Endodermal cell (in vitro differentiated cells): ENCODE measurements at regions not wholly inside any gene's neighbourhood (a gene's known extent, or its start where the extent isn't known, plus 50 kb on each side); places are given as distances from the start of the nearest gene placed in this dataset.

Source experiments
- DNase-seq: peaks from one replicate; pipeline ENCODE4 v3.0.0-alpha.2; 2017
- H3K27ac ChIP-seq: 2 replicates; pipeline ENCODE4 v1.5.1; 2013; ENCODE audit warnings: mild to moderate bottlenecking, low read depth, low read length, moderate library complexity
- H3K27me3 ChIP-seq: 2 replicates; pipeline ENCODE4 v1.6.1; 2013; ENCODE audit warnings: mild to moderate bottlenecking, low read length, moderate library complexity; ENCODE audit not compliant: insufficient read depth, control insufficient read depth, poor library complexity, severe bottlenecking
- H3K36me3 ChIP-seq: 2 replicates; pipeline ENCODE4 v1.7.0; 2013; ENCODE audit warnings: mild to moderate bottlenecking, low read length, moderate library complexity; ENCODE audit not compliant: control insufficient read depth, insufficient read depth
- H3K4me1 ChIP-seq: one replicate; pipeline ENCODE4 v1.7.0; 2013; ENCODE audit warnings: low read length; ENCODE audit not compliant: control insufficient read depth, insufficient read depth
- H3K4me3 ChIP-seq: 2 replicates; pipeline ENCODE4 v1.5.1; 2013; ENCODE audit warnings: mild to moderate bottlenecking, low read length, moderate library complexity
- H3K9ac ChIP-seq: 2 replicates; pipeline ENCODE4 v1.6.1; 2013; ENCODE audit warnings: mild to moderate bottlenecking, low read length, moderate library complexity; ENCODE audit not compliant: poor library complexity, severe bottlenecking; ENCODE audit errors: extremely low read depth
- H3K9me3 ChIP-seq: 2 replicates; pipeline ENCODE4 v1.6.1; 2013; ENCODE audit warnings: mild to moderate bottlenecking, low read length, moderate library complexity; ENCODE audit not compliant: control insufficient read depth
- H3K27ac Mint-ChIP-seq: 2 replicates; pipeline ENCODE4 v1.8.0; 2020; ENCODE audit warnings: mixed read lengths
- H3K27me3 Mint-ChIP-seq: 2 replicates; pipeline ENCODE4 v1.8.0; 2021; ENCODE audit warnings: mild to moderate bottlenecking, mixed read lengths; ENCODE audit not compliant: insufficient read depth
- H3K36me3 Mint-ChIP-seq: 2 replicates; pipeline ENCODE4 v1.8.0; 2020; ENCODE audit warnings: low read depth, mixed read lengths
- H3K4me1 Mint-ChIP-seq: 2 replicates; pipeline ENCODE4 v1.8.0; 2020; ENCODE audit warnings: mixed read lengths
- H3K4me3 Mint-ChIP-seq: 2 replicates; pipeline ENCODE4 v1.8.0; 2020; ENCODE audit warnings: mild to moderate bottlenecking, moderate library complexity, mixed read lengths
- H3K9me3 Mint-ChIP-seq: 2 replicates; pipeline ENCODE4 v1.8.0; 2020; ENCODE audit warnings: mild to moderate bottlenecking, mixed read lengths
- WGBS, 2 experiments: methylation state at CpG; one replicate each; pipeline versions ENCODE4 v1.1.5 to v1.1.7; 2013; ENCODE audit warnings: missing lambda C conversion rate in 2 of 2, mixed read lengths in 1 of 2; ENCODE audit not compliant: insufficient coverage in 1 of 2, insufficient read length in 1 of 2; 5-methylcytosine and 5-hydroxymethylcytosine counted together
- TF ChIP-seq, protein P1 (sequence below): fragments of 200-600 bp; sonication (generic); conservative IDR thresholded peaks from 2 replicates; pipeline ENCODE4 v1.5.0; 2021; ENCODE audit warnings: antibody characterized with exemption, mild to moderate bottlenecking

GRCh38 chr2:234830853-234831252, 121.0 kb upstream of the SH3BP4 start:
- H3K9ac ChIP-seq = no peak overlapping the region
- no peaks in the 10 kb centered on the region for H3K27me3 ChIP-seq
- H3K27me3 Mint-ChIP-seq = no peaks in the 10 kb centered on the region
- TF ChIP-seq, protein P1, sequence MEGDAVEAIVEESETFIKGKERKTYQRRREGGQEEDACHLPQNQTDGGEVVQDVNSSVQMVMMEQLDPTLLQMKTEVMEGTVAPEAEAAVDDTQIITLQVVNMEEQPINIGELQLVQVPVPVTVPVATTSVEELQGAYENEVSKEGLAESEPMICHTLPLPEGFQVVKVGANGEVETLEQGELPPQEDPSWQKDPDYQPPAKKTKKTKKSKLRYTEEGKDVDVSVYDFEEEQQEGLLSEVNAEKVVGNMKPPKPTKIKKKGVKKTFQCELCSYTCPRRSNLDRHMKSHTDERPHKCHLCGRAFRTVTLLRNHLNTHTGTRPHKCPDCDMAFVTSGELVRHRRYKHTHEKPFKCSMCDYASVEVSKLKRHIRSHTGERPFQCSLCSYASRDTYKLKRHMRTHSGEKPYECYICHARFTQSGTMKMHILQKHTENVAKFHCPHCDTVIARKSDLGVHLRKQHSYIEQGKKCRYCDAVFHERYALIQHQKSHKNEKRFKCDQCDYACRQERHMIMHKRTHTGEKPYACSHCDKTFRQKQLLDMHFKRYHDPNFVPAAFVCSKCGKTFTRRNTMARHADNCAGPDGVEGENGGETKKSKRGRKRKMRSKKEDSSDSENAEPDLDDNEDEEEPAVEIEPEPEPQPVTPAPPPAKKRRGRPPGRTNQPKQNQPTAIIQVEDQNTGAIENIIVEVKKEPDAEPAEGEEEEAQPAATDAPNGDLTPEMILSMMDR = no peak
- H3K4me1 Mint-ChIP-seq = no peaks in the 10 kb centered on the region
- no peaks in the 10 kb centered on the region for H3K36me3 ChIP-seq
- H3K4me3 Mint-ChIP-seq = no peak overlapping the region
- WGBS, 2 experiments = 89 to 92% methylated on average over 1 to 2 of the region's 2 CpGs
- H3K9me3 Mint-ChIP-seq = no peaks in the 10 kb centered on the region
- H3K27ac ChIP-seq = no peak overlapping the region
- H3K4me3 ChIP-seq = no peak overlapping the region
- H3K4me1 ChIP-seq = no peaks in the 10 kb centered on the region
- no peaks in the 10 kb centered on the region for H3K9me3 ChIP-seq
- DNase-seq = no peak
- no peak overlapping the region for H3K27ac Mint-ChIP-seq
- no peaks in the 10 kb centered on the region for H3K36me3 Mint-ChIP-seq

DNA sequence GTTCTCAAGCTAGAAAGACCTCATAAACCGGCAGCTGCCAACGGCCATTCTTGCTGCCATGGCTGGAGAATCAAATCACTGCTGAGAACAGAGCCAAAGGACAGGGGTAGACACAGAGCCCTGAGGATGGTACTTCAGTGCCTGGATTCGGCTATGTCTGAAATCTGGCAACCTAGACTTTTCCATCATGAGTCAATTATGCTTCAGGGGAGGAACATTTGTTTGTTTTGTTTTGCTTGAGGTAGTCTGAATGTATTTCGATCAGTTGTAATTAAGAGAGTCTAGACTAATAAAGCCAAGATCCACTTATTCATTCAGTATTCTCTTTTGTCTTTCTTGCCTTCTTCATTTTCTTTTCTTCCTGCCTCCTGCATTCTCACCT, 122.8 kb upstream of the SH3BP4 start:
- H3K9ac ChIP-seq = no peak overlapping the region
- H3K36me3 ChIP-seq = no peaks in the 10 kb centered on the region
- H3K4me3 ChIP-seq = no peak overlapping the region
- WGBS, 2 experiments = 88 to 91% methylated on average over 2 to 4 of the region's 4 CpGs
- H3K4me1 ChIP-seq = no peaks in the 10 kb centered on the region
- Mint-ChIP-seq H3K36me3 (no peaks in the 10 kb centered on the region), H3K9me3 (no peaks in the 10 kb centered on the region), H3K4me1 (no peaks in the 10 kb centered on the region), H3K4me3 (no peak overlapping the region), H3K27me3 (no peaks in the 10 kb centered on the region), H3K27ac (no peak overlapping the region)
- H3K9me3 ChIP-seq = no peaks in the 10 kb centered on the region
- H3K27ac ChIP-seq = no peak overlapping the region
- DNase-seq = no peak
- no peaks in the 10 kb centered on the region for H3K27me3 ChIP-seq
- TF ChIP-seq, protein P1 = no peak

DNA sequence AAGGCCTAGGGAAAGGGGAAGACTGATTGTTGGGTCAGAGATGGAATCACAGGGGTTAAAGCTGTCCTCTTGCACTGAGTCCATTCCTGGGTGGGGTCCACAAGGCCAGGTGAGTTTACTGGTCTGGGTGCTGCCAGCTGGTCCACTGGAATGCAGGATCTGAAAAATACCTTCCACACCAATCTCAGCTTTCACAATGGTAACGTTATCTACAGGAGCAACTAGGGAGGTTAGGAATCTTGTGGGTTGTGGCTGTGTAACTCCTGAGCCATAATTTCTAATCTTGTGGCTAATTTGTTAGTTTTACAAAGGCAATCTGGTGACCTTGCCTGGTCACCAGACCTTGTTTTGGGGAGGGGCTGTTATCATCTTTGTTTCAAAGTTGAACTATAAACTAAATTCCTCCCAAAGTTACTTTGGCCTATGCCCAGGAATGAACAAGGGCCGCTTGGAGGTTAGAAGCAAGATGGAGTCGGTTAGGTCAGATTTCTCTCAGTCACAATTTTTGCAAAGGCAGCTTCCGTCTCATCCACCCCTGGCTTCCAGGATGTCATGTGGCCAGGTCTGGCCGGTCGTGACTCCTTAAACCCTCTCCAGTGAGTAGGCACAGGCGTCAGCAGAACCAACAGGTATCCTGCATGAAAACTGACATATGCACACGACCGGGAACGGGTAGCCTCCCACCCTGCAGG, 123.3 kb upstream of the SH3BP4 start:
- no peaks in the 10 kb centered on the region for H3K36me3 Mint-ChIP-seq
- no peak for DNase-seq
- H3K4me1 Mint-ChIP-seq = no peaks in the 10 kb centered on the region
- no peaks in the 10 kb centered on the region for H3K27me3 ChIP-seq
- no peak overlapping the region for H3K27ac ChIP-seq
- no peak overlapping the region for H3K4me3 Mint-ChIP-seq
- H3K9ac ChIP-seq = no peak overlapping the region
- no peaks in the 10 kb centered on the region for H3K9me3 ChIP-seq
- no peak overlapping the region for H3K27ac Mint-ChIP-seq
- H3K36me3 ChIP-seq = no peaks in the 10 kb centered on the region
- no peak overlapping the region for H3K4me3 ChIP-seq
- no peaks in the 10 kb centered on the region for H3K9me3 Mint-ChIP-seq
- no peaks in the 10 kb centered on the region for H3K27me3 Mint-ChIP-seq
- H3K4me1 ChIP-seq = no peaks in the 10 kb centered on the region
- TF ChIP-seq, protein P1 = no peak
- 94 to 99% methylated on average over 8 to 10 of the region's 10 CpGs for WGBS, 2 experiments
